ENCODE measurements at regions not wholly inside any gene's neighbourhood (a gene's known extent, or its start where the extent isn't known, plus 50 kb on each side); places are given as distances from the start of the nearest gene placed in this dataset.

GRCh38 chr9:23219471-23219870 is 606.6 kb downstream of the ELAVL2 start:
- no peak for DNase-seq (ENCODE audit: extremely low spot score in 2 of 2)
- Histone ChIP-seq H3K4me1 (no peaks in the 10 kb centered on the region), H3K27ac (no peak overlapping the region), H3K27me3 (no peaks in the 10 kb centered on the region), H3K9me3 (no peaks in the 10 kb centered on the region), H3K36me3 (no peaks in the 10 kb centered on the region), H3K4me3 (no peak overlapping the region)
- intact Hi-C loops (cut with DNase I): no loop called here
- TF ChIP-seq POLR2AphosphoS5 (IDR thresholded peaks at IDR 0.05; ENCODE audit: insufficient read depth in 1 of 2, low read depth in 1 of 2): no peak
- no peak for TF ChIP-seq POLR2A (IDR thresholded peaks at IDR 0.05)
- TF ChIP-seq, protein P1, sequence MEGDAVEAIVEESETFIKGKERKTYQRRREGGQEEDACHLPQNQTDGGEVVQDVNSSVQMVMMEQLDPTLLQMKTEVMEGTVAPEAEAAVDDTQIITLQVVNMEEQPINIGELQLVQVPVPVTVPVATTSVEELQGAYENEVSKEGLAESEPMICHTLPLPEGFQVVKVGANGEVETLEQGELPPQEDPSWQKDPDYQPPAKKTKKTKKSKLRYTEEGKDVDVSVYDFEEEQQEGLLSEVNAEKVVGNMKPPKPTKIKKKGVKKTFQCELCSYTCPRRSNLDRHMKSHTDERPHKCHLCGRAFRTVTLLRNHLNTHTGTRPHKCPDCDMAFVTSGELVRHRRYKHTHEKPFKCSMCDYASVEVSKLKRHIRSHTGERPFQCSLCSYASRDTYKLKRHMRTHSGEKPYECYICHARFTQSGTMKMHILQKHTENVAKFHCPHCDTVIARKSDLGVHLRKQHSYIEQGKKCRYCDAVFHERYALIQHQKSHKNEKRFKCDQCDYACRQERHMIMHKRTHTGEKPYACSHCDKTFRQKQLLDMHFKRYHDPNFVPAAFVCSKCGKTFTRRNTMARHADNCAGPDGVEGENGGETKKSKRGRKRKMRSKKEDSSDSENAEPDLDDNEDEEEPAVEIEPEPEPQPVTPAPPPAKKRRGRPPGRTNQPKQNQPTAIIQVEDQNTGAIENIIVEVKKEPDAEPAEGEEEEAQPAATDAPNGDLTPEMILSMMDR (IDR thresholded peaks at IDR 0.05): no peak

DNA sequence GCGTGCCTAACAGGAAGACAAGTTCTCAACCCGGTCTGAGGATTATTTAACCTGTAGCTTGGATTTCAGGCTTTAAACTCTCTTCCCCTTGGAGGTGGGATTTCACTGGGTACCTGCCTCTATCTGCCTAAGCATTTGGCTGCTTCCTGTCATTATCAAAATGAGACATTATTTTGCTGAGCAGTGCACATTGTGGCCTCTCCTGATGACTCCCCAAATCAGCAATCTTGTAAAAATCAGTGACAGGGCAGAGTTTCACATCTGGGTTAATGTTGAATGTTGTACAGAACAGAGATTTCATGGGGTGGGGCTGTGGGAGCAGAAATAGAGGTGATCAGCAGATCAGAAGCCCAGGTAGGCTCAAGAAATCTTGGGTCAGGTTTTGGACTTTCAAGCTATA is 605.9 kb downstream of the ELAVL2 start:
- H3K9me3 ChIP-seq: no peaks in the 10 kb centered on the region

DNA sequence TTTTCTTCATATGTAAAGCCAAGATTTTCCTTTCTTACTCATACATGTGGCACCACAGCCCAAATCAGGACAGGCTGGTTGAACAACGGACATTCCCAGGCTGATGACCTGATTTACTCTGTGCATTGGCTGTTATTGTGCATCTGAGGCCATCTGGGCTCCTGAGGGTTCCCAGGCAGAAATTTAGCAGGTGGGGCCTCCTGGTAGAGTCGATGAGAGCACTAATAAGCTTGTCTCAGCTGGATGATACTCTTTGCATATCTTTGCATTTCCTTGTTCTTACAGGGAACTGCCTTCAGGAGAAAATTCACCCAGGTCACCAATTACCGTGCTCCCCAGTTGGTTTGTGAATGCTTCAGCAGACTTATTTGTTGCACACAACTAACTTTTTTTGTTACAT is 605.1 kb downstream of the ELAVL2 start:
- no peaks in the 10 kb centered on the region for H3K36me3 ChIP-seq
- TF ChIP-seq POLR2AphosphoS5 (IDR thresholded peaks at IDR 0.05; ENCODE audit: insufficient read depth in 1 of 2, low read depth in 1 of 2) (no peak), POLR2A (IDR thresholded peaks at IDR 0.05) (no peak)
- TF ChIP-seq, protein P1 (IDR thresholded peaks at IDR 0.05): no peak
- DNase-seq (ENCODE audit: extremely low spot score in 2 of 2): no peak
- no peaks in the 10 kb centered on the region for H3K4me1 ChIP-seq
- H3K27ac ChIP-seq: no peak overlapping the region
- no peaks in the 10 kb centered on the region for H3K9me3 ChIP-seq
- no peaks in the 10 kb centered on the region for H3K27me3 ChIP-seq
- intact Hi-C loops (cut with DNase I): no loop called here
- H3K4me3 ChIP-seq: no peak overlapping the region

More for the DNA sequence above, 605.9 kb downstream of the ELAVL2 start:
- Histone ChIP-seq H3K27me3 (no peaks in the 10 kb centered on the region), H3K27ac (no peak overlapping the region), H3K4me1 (no peaks in the 10 kb centered on the region), H3K36me3 (no peaks in the 10 kb centered on the region), H3K4me3 (no peak overlapping the region)
- DNase-seq (ENCODE audit: extremely low spot score in 2 of 2): no peak
- intact Hi-C loops (cut with DNase I): no loop called here
- TF ChIP-seq, protein P1 (IDR thresholded peaks at IDR 0.05): no peak
- TF ChIP-seq POLR2AphosphoS5 (IDR thresholded peaks at IDR 0.05; ENCODE audit: insufficient read depth in 1 of 2, low read depth in 1 of 2): no peak
- TF ChIP-seq POLR2A (IDR thresholded peaks at IDR 0.05): no peak

GRCh38 chr9:23229890-23230317 is 596.1 kb downstream of the ELAVL2 start:
- no peaks in the 10 kb centered on the region for H3K36me3 ChIP-seq
- TF ChIP-seq, protein P1 (IDR thresholded peaks at IDR 0.05): no peak
- TF ChIP-seq POLR2A (IDR thresholded peaks at IDR 0.05): no peak
- TF ChIP-seq POLR2AphosphoS5 (IDR thresholded peaks at IDR 0.05; ENCODE audit: insufficient read depth in 1 of 2, low read depth in 1 of 2): no peak
- no peak overlapping the region for H3K4me3 ChIP-seq
- no peak overlapping the region for H3K27ac ChIP-seq
- H3K9me3 ChIP-seq: no peaks in the 10 kb centered on the region
- DNase-seq (ENCODE audit: extremely low spot score in 2 of 2): no peak
- intact Hi-C loops (cut with DNase I): no loop called here
- H3K4me1 ChIP-seq: no peaks in the 10 kb centered on the region
- no peaks in the 10 kb centered on the region for H3K27me3 ChIP-seq

DNA sequence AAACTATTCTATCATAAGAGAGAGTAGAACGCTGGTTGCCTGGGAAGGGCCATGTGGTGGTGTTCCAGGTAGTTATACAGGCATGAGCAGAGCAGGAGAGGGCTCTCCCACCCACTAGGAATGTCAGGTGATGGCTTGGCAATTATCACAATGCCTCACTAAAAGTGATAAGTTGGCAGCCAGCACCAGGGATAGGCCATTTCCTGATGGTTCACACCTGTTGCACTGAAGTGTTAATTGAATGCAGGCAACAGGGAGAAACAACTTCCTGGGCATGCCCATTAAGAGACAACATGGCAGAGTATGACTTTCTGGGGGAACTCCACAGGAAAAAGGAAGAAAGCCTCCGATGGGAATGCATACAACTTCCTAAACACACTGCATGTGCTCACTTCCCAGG is 593.2 kb downstream of the ELAVL2 start:
- Histone ChIP-seq H3K36me3 (no peaks in the 10 kb centered on the region), H3K4me3 (no peak overlapping the region)
- no peak for TF ChIP-seq POLR2A (IDR thresholded peaks at IDR 0.05)
- TF ChIP-seq POLR2AphosphoS5 (IDR thresholded peaks at IDR 0.05; ENCODE audit: insufficient read depth in 1 of 2, low read depth in 1 of 2): no peak
- TF ChIP-seq, protein P1 (IDR thresholded peaks at IDR 0.05): no peak

More for the DNA sequence above, 593.2 kb downstream of the ELAVL2 start:
- Histone ChIP-seq H3K4me1 (no peaks in the 10 kb centered on the region), H3K27me3 (no peaks in the 10 kb centered on the region), H3K27ac (no peak overlapping the region), H3K9me3 (no peaks in the 10 kb centered on the region)
- intact Hi-C loops (cut with DNase I): no loop called here
- no peak for DNase-seq (ENCODE audit: extremely low spot score in 2 of 2)

All from vagina (tissue), 2 donors.